ENCODE measurements at regions not wholly inside any gene's neighbourhood (a gene's known extent, or its start where the extent isn't known, plus 50 kb on each side); places are given as distances from the start of the nearest gene placed in this dataset.

- no peak for TF ChIP-seq CTCF (IDR thresholded peaks at IDR 0.05; ENCODE audit: insufficient read depth, low read length)
- TF ChIP-seq POLR2AphosphoS5 (IDR thresholded peaks at IDR 0.05; ENCODE audit: low read depth) = no peak
- TF ChIP-seq REST (IDR thresholded peaks at IDR 0.05; ENCODE audit: insufficient replicate concordance, low read depth) = no peak
- TF ChIP-seq SPI1 (IDR thresholded peaks at IDR 0.05; ENCODE audit: borderline replicate concordance, low read depth) = no peak
- TF ChIP-seq GABPA (IDR thresholded peaks at IDR 0.05; ENCODE audit: low read depth) = no peak
Observed at GRCh38 chr4:127355743-127356142, 277.0 kb upstream of the INTU start.

Data from HL-60 (cell line).